GM19467 (cell line): ENCODE measurements at regions not wholly inside any gene's neighbourhood (a gene's known extent, or its start where the extent isn't known, plus 50 kb on each side); places are given as distances from the start of the nearest gene placed in this dataset.

Source experiments
- ATAC-seq: cut with Tn5 transposase; IDR thresholded peaks from one replicate; pipeline ENCODE4 v1.9.1; 2021; ENCODE audit warnings: mild to moderate bottlenecking, moderate library complexity; ENCODE audit not compliant: unreplicated experiment

GRCh38 chr5:105978011-105978410, 1692.7 kb downstream of the EFNA5 start:
- ATAC-seq, result no peak

- no peak for ATAC-seq
Observed at GRCh38 chr5:105977163-105977562, 1693.6 kb downstream of the EFNA5 start.

GRCh38 chr5:105970919-105971318, 1699.8 kb downstream of the EFNA5 start:
- ATAC-seq, result no peak

- ATAC-seq, result no peak
Observed at GRCh38 chr5:105968981-105969380, 1701.8 kb downstream of the EFNA5 start.

- no peak for ATAC-seq
Observed at GRCh38 chr5:105963696-105964255, 1707.0 kb downstream of the EFNA5 start.

GRCh38 chr5:105961572-105961971, 1709.2 kb downstream of the EFNA5 start:
- ATAC-seq, result no peak

GRCh38 chr5:105956456-105957196, 1714.1 kb downstream of the EFNA5 start:
- no peak for ATAC-seq

GRCh38 chr5:105954341-105954740, 1716.4 kb downstream of the EFNA5 start:
- no peak for ATAC-seq

- ATAC-seq, result no peak
Observed at GRCh38 chr5:105953616-105954015, 1717.1 kb downstream of the EFNA5 start.

- no peak for ATAC-seq
Observed at GRCh38 chr5:105952875-105953274, 1717.9 kb downstream of the EFNA5 start.

GRCh38 chr5:105947461-105947860, 1723.3 kb downstream of the EFNA5 start:
- ATAC-seq, result no peak

GRCh38 chr5:105945203-105945972, 1725.3 kb downstream of the EFNA5 start:
- ATAC-seq, result no peak

- no peak for ATAC-seq
Observed at GRCh38 chr5:105940181-105940580, 1730.6 kb downstream of the EFNA5 start.

GRCh38 chr5:105934171-105934570, 1736.6 kb downstream of the EFNA5 start:
- ATAC-seq, result no peak

GRCh38 chr5:105931881-105932421, 1738.8 kb downstream of the EFNA5 start:
- ATAC-seq, result no peak

- no peak for ATAC-seq
Observed at GRCh38 chr5:105929858-105930257, 1740.9 kb downstream of the EFNA5 start.

- ATAC-seq, result no peak
Observed at GRCh38 chr5:105924366-105924765, 1746.4 kb downstream of the EFNA5 start.

GRCh38 chr5:105922574-105922973, 1748.2 kb downstream of the EFNA5 start:
- ATAC-seq, result no peak

- ATAC-seq, result no peak
Observed at GRCh38 chr5:105922080-105922479, 1748.7 kb downstream of the EFNA5 start.

- no peak for ATAC-seq
Observed at GRCh38 chr5:105917189-105917588, 1753.5 kb downstream of the EFNA5 start.

- ATAC-seq, result no peak
Observed at GRCh38 chr5:105907016-105907415, 1763.7 kb downstream of the EFNA5 start.

- no peak for ATAC-seq
Observed at GRCh38 chr5:105905392-105905791, 1765.3 kb downstream of the EFNA5 start.
